DND-41 (cell line): ENCODE measurements at regions not wholly inside any gene's neighbourhood (a gene's known extent, or its start where the extent isn't known, plus 50 kb on each side); places are given as distances from the start of the nearest gene placed in this dataset.

Experiments
- EZH2 ChIP-seq: IDR thresholded peaks from 3 replicates; pipeline ENCODE4 v1.6.1; 2012; ENCODE audit warnings: borderline replicate concordance, low read depth, mild to moderate bottlenecking, moderate library complexity, low read length, inconsistent platforms; ENCODE audit not compliant: severe bottlenecking
- TF ChIP-seq, protein P1 (sequence below): IDR thresholded peaks from 2 replicates; pipeline ENCODE4 v1.5.1; 2012; ENCODE audit warnings: borderline replicate concordance, low read length, moderate library complexity, mild to moderate bottlenecking; ENCODE audit not compliant: poor library complexity, severe bottlenecking; ENCODE audit errors: extremely low read depth

DNA sequence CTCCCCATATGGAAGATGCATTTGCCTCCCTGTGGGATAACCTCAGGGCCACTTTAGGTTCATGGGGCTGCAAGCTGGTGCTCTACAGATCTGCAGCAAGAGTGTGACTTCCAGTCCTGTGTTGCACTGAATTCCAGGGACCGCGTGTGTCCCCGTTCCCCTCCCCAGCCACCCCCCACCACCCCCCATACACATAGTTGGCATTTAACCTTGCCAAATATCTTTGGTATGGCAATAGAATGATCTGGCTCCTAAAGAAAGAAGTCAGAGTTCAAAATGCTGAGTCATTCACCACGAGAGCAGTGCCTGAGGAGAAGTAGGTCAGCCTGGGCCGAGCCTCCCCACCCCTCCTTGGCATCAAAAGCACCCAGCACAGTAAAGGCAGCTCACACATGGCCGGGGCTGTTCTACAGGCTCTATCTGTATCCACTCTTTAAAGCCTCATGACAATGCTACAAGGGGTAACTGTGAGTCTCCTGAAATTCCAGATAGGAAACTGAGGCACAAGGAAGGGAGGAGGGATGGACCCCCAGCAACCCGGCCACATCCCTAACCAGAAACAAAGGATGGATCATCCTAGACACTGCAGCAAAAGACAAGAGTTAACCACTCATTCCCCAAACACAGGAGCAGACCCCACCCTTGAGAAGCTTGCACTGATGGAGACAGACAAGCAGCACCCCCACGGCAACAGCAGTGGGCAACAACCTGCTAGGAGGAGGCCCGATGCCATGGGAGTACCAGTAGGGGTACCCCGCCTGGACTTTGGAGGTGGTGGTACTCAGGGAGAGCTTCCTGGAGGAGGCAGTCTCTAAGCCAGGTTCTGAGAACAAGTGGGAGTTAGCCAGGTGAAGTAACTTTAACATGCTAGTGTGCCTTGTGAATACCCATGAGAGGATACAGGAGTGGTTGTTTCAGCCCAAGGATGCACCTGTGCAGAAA is 70.3 kb upstream of the NANOS1 start:
- TF ChIP-seq, protein P1, sequence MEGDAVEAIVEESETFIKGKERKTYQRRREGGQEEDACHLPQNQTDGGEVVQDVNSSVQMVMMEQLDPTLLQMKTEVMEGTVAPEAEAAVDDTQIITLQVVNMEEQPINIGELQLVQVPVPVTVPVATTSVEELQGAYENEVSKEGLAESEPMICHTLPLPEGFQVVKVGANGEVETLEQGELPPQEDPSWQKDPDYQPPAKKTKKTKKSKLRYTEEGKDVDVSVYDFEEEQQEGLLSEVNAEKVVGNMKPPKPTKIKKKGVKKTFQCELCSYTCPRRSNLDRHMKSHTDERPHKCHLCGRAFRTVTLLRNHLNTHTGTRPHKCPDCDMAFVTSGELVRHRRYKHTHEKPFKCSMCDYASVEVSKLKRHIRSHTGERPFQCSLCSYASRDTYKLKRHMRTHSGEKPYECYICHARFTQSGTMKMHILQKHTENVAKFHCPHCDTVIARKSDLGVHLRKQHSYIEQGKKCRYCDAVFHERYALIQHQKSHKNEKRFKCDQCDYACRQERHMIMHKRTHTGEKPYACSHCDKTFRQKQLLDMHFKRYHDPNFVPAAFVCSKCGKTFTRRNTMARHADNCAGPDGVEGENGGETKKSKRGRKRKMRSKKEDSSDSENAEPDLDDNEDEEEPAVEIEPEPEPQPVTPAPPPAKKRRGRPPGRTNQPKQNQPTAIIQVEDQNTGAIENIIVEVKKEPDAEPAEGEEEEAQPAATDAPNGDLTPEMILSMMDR, result no peak
- no peak for TF ChIP-seq EZH2
